ENCODE measurements at regions not wholly inside any gene's neighbourhood (a gene's known extent, or its start where the extent isn't known, plus 50 kb on each side); places are given as distances from the start of the nearest gene placed in this dataset.

DNA sequence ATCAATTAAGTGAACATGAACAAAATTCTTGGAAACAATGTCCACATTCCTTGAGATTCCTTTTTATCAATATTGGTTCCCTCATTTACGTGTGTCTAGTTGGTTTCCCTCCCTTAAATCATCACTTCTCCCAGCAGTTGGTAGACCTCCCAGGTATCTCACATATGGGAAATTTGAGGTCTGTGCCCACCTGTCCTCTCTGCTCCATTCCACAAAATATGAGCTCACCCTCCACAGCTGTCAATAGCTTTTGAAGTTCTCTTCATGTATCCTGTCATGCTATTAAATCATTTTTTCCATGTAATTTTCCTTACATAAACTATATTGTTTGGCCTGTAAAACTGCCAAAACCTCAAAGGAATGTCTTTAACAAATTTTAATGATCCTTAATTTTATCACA lies 992.2 kb upstream of the ACVR2A start:
- TF ChIP-seq EZH2phosphoT487 (IDR thresholded peaks at IDR 0.05; ENCODE audit: borderline replicate concordance, low read length) = no peak
- TF ChIP-seq EZH2 (IDR thresholded peaks at IDR 0.05; ENCODE audit: low read length, unreplicated experiment) = no peak
- TF ChIP-seq, protein P1, sequence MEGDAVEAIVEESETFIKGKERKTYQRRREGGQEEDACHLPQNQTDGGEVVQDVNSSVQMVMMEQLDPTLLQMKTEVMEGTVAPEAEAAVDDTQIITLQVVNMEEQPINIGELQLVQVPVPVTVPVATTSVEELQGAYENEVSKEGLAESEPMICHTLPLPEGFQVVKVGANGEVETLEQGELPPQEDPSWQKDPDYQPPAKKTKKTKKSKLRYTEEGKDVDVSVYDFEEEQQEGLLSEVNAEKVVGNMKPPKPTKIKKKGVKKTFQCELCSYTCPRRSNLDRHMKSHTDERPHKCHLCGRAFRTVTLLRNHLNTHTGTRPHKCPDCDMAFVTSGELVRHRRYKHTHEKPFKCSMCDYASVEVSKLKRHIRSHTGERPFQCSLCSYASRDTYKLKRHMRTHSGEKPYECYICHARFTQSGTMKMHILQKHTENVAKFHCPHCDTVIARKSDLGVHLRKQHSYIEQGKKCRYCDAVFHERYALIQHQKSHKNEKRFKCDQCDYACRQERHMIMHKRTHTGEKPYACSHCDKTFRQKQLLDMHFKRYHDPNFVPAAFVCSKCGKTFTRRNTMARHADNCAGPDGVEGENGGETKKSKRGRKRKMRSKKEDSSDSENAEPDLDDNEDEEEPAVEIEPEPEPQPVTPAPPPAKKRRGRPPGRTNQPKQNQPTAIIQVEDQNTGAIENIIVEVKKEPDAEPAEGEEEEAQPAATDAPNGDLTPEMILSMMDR (conservative IDR thresholded peaks at IDR 0.05; ENCODE audit: low read depth, low read length) = no peak
- H3K27ac ChIP-seq (ENCODE audit: low read length) = no peak overlapping the region
- intact Hi-C loops (cut with micrococcal nuclease) = no loop called here
- H3K4me1 ChIP-seq (ENCODE audit: insufficient read depth, low read length) = peaks cover 13% of the 10 kb centered on the region
- no peak overlapping the region for H3K4me3 ChIP-seq (ENCODE audit: low read length)
- H4K20me1 ChIP-seq (ENCODE audit: low read length) = no peaks in the 10 kb centered on the region
- no peaks in the 10 kb centered on the region for H3K9me3 ChIP-seq (ENCODE audit: low read length)
- CTCF ChIA-PET = no interaction called here
- no peak for DNase-seq
- H3K27me3 ChIP-seq (ENCODE audit: low read length) = no peaks in the 10 kb centered on the region
- POLR2A ChIA-PET (ENCODE audit: unreplicated experiment) = no interaction called here
- H3F3A ChIP-seq (ENCODE audit: low read length, unreplicated experiment) = no peaks in the 10 kb centered on the region
- no peaks in the 10 kb centered on the region for H3K9me2 ChIP-seq (replicated peaks; ENCODE audit: low read length)
- no peak overlapping the region for H3K9ac ChIP-seq (ENCODE audit: low read length)
- H3K79me2 ChIP-seq (ENCODE audit: low read length) = no peaks in the 10 kb centered on the region
- H2AFZ ChIP-seq (ENCODE audit: low read length) = no peak overlapping the region
- no peak for ATAC-seq
- no TSS peak for BruUV-seq (replicated peaks)
- no peaks in the 10 kb centered on the region for H3K36me3 ChIP-seq (ENCODE audit: low read depth, low read length)
- H3K4me2 ChIP-seq (ENCODE audit: low read length) = no peak overlapping the region

DNA sequence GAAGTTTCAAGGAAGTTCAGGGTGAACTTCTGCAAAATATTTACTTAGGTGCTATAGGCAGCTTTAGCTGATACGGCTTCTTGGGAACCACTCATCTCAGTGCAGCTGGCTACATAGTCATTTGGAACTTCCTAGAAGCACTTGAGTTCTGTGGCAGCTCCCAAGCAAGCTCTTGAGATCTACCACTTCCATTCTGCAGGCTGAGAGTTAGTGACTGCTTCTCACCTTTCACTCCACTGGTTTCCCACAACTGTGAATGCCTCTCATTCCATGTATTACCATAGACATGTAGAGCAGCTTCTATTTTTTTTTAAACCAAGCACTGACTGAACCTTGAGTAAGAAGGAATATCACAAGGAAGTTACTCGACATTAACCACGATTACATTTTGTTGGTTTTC lies 994.1 kb upstream of the ACVR2A start:
- no peak for DNase-seq
- no peaks in the 10 kb centered on the region for H3K79me2 ChIP-seq (ENCODE audit: low read length)
- no peaks in the 10 kb centered on the region for H3F3A ChIP-seq (ENCODE audit: low read length, unreplicated experiment)
- H3K27ac ChIP-seq (ENCODE audit: low read length) = no peak overlapping the region
- intact Hi-C loops (cut with micrococcal nuclease) = no loop called here
- H2AFZ ChIP-seq (ENCODE audit: low read length) = no peak overlapping the region
- no peak overlapping the region for H3K4me3 ChIP-seq (ENCODE audit: low read length)
- H4K20me1 ChIP-seq (ENCODE audit: low read length) = no peaks in the 10 kb centered on the region
- no peaks in the 10 kb centered on the region for H3K9me3 ChIP-seq (ENCODE audit: low read length)
- H3K4me1 ChIP-seq (ENCODE audit: insufficient read depth, low read length) = peaks cover 13% of the 10 kb centered on the region
- no peaks in the 10 kb centered on the region for H3K36me3 ChIP-seq (ENCODE audit: low read depth, low read length)
- no peak for ATAC-seq
- no peak overlapping the region for H3K9ac ChIP-seq (ENCODE audit: low read length)
- CTCF ChIA-PET = no interaction called here
- TF ChIP-seq EZH2phosphoT487 (IDR thresholded peaks at IDR 0.05; ENCODE audit: borderline replicate concordance, low read length) = no peak
- TF ChIP-seq, protein P1 (conservative IDR thresholded peaks at IDR 0.05; ENCODE audit: low read depth, low read length) = no peak
- no peak for TF ChIP-seq EZH2 (IDR thresholded peaks at IDR 0.05; ENCODE audit: low read length, unreplicated experiment)
- H3K4me2 ChIP-seq (ENCODE audit: low read length) = no peak overlapping the region
- no TSS peak for BruUV-seq (replicated peaks)
- POLR2A ChIA-PET (ENCODE audit: unreplicated experiment) = no interaction called here
- H3K27me3 ChIP-seq (ENCODE audit: low read length) = no peaks in the 10 kb centered on the region
- no peaks in the 10 kb centered on the region for H3K9me2 ChIP-seq (replicated peaks; ENCODE audit: low read length)

DNA sequence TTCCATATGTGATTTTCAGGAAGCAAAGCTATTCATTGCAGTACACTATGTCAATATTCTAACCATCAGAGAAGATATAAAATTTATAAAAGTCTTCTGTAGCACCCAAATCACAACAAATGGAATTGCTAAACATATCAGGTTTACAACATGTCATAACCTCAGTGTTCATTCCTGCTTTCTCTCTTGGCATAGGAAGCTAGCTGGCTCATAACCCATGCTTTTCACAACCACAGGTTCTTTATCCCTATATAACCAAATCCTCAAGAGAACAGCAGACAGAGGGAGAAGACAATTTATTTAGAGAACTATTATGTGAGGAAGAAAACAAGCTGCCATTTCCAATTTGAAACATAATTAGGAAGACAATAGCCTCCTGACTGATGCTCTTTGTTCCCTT lies 997.0 kb upstream of the ACVR2A start:
- H3K4me2 ChIP-seq (ENCODE audit: low read length) = no peak overlapping the region
- no peak overlapping the region for H3K4me3 ChIP-seq (ENCODE audit: low read length)
- no peak overlapping the region for H3K27ac ChIP-seq (ENCODE audit: low read length)
- H4K20me1 ChIP-seq (ENCODE audit: low read length) = no peaks in the 10 kb centered on the region
- no peaks in the 10 kb centered on the region for H3K27me3 ChIP-seq (ENCODE audit: low read length)
- no peaks in the 10 kb centered on the region for H3K9me2 ChIP-seq (replicated peaks; ENCODE audit: low read length)
- no TSS peak for BruUV-seq (replicated peaks)
- H2AFZ ChIP-seq (ENCODE audit: low read length) = no peak overlapping the region
- H3K36me3 ChIP-seq (ENCODE audit: low read depth, low read length) = no peaks in the 10 kb centered on the region
- DNase-seq = no peak
- ChIA-PET POLR2A (ENCODE audit: unreplicated experiment) (no interaction called here), CTCF (no interaction called here)
- H3K4me1 ChIP-seq (ENCODE audit: insufficient read depth, low read length) = peaks cover 13% of the 10 kb centered on the region; the same call in 1 of the 2 replicates
- no peaks in the 10 kb centered on the region for H3K9me3 ChIP-seq (ENCODE audit: low read length)
- no peaks in the 10 kb centered on the region for H3F3A ChIP-seq (ENCODE audit: low read length, unreplicated experiment)
- intact Hi-C loops (cut with micrococcal nuclease) = no loop called here
- TF ChIP-seq, protein P1 (conservative IDR thresholded peaks at IDR 0.05; ENCODE audit: low read depth, low read length) = no peak
- no peak for TF ChIP-seq EZH2 (IDR thresholded peaks at IDR 0.05; ENCODE audit: low read length, unreplicated experiment)
- no peak for TF ChIP-seq EZH2phosphoT487 (IDR thresholded peaks at IDR 0.05; ENCODE audit: borderline replicate concordance, low read length)
- no peak for ATAC-seq
- H3K9ac ChIP-seq (ENCODE audit: low read length) = no peak overlapping the region
- H3K79me2 ChIP-seq (ENCODE audit: low read length) = no peaks in the 10 kb centered on the region

All from PC-3 (cell line).